Choroid plexus epithelial cell (primary cell): ENCODE measurements at regions not wholly inside any gene's neighbourhood (a gene's known extent, or its start where the extent isn't known, plus 50 kb on each side); places are given as distances from the start of the nearest gene placed in this dataset.

Experiments used
- DNase-seq: peaks from one replicate; pipeline ENCODE4 v3.0.0-alpha.2; 2010; ENCODE audit warnings: low read depth
- H3K4me3 ChIP-seq: 2 replicates; pipeline ENCODE4 v1.5.1; 2011; ENCODE audit warnings: low read depth, mild to moderate bottlenecking, control low read depth, low read length, moderate library complexity
- CTCF ChIP-seq: conservative IDR thresholded peaks from 2 replicates; pipeline ENCODE4 v1.5.1; 2011; ENCODE audit warnings: low read depth, mild to moderate bottlenecking, control low read depth, inconsistent platforms, low read length, moderate library complexity

- no peak for DNase-seq
- TF ChIP-seq CTCF = no peak
- H3K4me3 ChIP-seq = no peak overlapping the region
Observed at GRCh38 chr6:94344866-94345265, 925.5 kb upstream of the EPHA7 start.

GRCh38 chr6:94341173-94341572 is 921.8 kb upstream of the EPHA7 start:
- no peak for DNase-seq
- no peak overlapping the region for H3K4me3 ChIP-seq
- TF ChIP-seq CTCF = no peak

GRCh38 chr6:94323853-94324252 is 904.5 kb upstream of the EPHA7 start:
- TF ChIP-seq CTCF = peak; percentile 31
- peak; percentile 17 for DNase-seq
- no peak overlapping the region for H3K4me3 ChIP-seq

GRCh38 chr6:94300424-94301144 is 881.2 kb upstream of the EPHA7 start:
- DNase-seq = no peak
- TF ChIP-seq CTCF = no peak
- H3K4me3 ChIP-seq = no peak overlapping the region

- no peak for TF ChIP-seq CTCF
Observed at GRCh38 chr6:94289131-94289530, 869.8 kb upstream of the EPHA7 start.

GRCh38 chr6:94278146-94278545 is 858.8 kb upstream of the EPHA7 start:
- H3K4me3 ChIP-seq = no peak overlapping the region
- no peak for TF ChIP-seq CTCF
- no peak for DNase-seq

More at GRCh38 chr6:94289131-94289530, 869.8 kb upstream of the EPHA7 start:
- no peak for DNase-seq
- H3K4me3 ChIP-seq = no peak overlapping the region

GRCh38 chr6:94272327-94272726 is 853.0 kb upstream of the EPHA7 start:
- DNase-seq = no peak
- no peak for TF ChIP-seq CTCF
- no peak overlapping the region for H3K4me3 ChIP-seq
